PFSK-1 (cell line): ENCODE measurements at regions not wholly inside any gene's neighbourhood (a gene's known extent, or its start where the extent isn't known, plus 50 kb on each side); places are given as distances from the start of the nearest gene placed in this dataset.

Source experiments
- FOXP2 ChIP-seq: optimal IDR thresholded peaks from 2 replicates; pipeline ENCODE3; 2011; ENCODE audit warnings: borderline replicate concordance, control low read depth, inconsistent platforms; ENCODE audit not compliant: insufficient read depth; ENCODE audit errors: extremely low read length, extremely low read depth
- POLR2AphosphoS5 ChIP-seq: IDR thresholded peaks from 2 replicates; pipeline ENCODE4 v1.6.1; 2012; ENCODE audit warnings: low read depth, mild to moderate bottlenecking, control low read depth, low read length, moderate library complexity
- SIN3A ChIP-seq: IDR thresholded peaks from 2 replicates; pipeline ENCODE4 v1.6.1; 2012; ENCODE audit warnings: mild to moderate bottlenecking, low read length, moderate library complexity, borderline replicate concordance; ENCODE audit not compliant: insufficient read depth
- TAF1 ChIP-seq: IDR thresholded peaks from 2 replicates; pipeline ENCODE4 v1.6.1; 2012; ENCODE audit warnings: low read length, control low read depth, borderline replicate concordance; ENCODE audit not compliant: insufficient read depth
- TF ChIP-seq, protein P1 (sequence below), 2 experiments: IDR thresholded peaks; 2 replicates each; pipeline versions ENCODE4 v1.6.1 to v1.8.0; 2011 to 2012; ENCODE audit warnings: low read depth in 2 of 2, low read length in 2 of 2, control low read depth in 1 of 2, inconsistent platforms in 1 of 2, mild to moderate bottlenecking in 1 of 2, moderate library complexity in 1 of 2; ENCODE audit not compliant: insufficient read depth in 1 of 2

DNA sequence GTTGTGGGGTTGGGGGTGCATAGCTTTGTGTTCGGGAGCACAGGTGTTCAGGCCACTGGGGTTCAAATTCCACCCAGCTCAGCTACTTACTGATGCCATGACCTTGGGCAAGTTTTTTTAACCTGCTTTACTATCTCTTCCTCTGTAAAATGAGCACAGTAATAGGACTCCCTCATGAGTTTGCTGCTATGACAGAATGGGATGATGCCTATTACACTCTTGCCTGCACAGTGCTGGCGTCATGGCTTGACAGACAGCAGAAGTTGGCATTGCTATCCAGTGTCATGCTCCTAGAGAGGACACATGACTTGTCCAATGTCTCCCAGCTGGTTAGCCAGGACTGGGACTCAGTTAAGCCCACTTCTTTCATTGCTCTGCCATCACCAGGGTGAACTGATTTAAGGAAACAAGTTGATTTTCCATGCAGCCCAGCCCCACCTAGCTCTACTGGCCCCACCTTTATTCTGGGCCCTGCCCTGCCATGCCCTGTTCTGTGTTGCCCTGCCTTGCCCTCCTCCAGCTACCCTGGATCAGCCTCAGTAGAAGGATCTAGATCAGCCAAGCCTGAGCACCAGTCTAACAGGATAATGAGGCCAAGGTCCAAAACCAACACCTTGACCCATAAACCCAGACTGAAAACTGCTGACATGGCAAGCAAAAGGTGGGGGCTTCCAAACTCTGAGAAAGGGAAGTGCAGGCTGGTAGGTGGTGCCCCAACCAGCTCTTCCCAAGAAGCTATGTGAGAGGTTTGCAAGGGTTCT is 155.8 kb upstream of the ATP11B start:
- no peak for TF ChIP-seq SIN3A
- TF ChIP-seq FOXP2: no peak
- TF ChIP-seq, protein P1, sequence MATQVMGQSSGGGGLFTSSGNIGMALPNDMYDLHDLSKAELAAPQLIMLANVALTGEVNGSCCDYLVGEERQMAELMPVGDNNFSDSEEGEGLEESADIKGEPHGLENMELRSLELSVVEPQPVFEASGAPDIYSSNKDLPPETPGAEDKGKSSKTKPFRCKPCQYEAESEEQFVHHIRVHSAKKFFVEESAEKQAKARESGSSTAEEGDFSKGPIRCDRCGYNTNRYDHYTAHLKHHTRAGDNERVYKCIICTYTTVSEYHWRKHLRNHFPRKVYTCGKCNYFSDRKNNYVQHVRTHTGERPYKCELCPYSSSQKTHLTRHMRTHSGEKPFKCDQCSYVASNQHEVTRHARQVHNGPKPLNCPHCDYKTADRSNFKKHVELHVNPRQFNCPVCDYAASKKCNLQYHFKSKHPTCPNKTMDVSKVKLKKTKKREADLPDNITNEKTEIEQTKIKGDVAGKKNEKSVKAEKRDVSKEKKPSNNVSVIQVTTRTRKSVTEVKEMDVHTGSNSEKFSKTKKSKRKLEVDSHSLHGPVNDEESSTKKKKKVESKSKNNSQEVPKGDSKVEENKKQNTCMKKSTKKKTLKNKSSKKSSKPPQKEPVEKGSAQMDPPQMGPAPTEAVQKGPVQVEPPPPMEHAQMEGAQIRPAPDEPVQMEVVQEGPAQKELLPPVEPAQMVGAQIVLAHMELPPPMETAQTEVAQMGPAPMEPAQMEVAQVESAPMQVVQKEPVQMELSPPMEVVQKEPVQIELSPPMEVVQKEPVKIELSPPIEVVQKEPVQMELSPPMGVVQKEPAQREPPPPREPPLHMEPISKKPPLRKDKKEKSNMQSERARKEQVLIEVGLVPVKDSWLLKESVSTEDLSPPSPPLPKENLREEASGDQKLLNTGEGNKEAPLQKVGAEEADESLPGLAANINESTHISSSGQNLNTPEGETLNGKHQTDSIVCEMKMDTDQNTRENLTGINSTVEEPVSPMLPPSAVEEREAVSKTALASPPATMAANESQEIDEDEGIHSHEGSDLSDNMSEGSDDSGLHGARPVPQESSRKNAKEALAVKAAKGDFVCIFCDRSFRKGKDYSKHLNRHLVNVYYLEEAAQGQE (IDR thresholded peaks at IDR 0.05; ENCODE audit: insufficient read depth in 1 of 2, low read depth in 2 of 2, low read length in 2 of 2): no peak
- no peak for TF ChIP-seq TAF1
- no peak for TF ChIP-seq POLR2AphosphoS5

DNA sequence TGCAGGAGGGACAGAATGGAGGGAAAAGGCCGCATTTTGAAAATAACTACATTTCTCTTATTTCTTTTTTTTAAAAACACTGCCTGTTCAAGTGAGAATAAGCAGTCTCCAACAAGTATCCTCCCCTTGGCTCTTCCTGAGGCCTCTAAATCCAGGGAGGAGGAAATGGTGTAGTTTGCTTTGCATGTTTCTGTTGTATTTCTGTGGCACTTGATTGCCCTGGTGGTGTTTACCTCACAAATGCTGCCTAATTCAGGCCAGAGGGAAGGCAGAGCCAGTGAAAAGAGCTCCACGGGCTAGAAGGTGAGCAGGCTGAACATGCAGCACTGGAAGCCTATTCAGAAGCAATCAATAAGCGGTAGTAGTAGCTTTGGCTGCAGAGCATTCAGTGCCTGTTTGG is 149.3 kb upstream of the ATP11B start:
- TF ChIP-seq SIN3A: no peak
- TF ChIP-seq TAF1: no peak
- TF ChIP-seq, protein P1 (IDR thresholded peaks at IDR 0.05; ENCODE audit: insufficient read depth in 1 of 2, low read depth in 2 of 2, low read length in 2 of 2): no peak
- no peak for TF ChIP-seq POLR2AphosphoS5
- no peak for TF ChIP-seq FOXP2

DNA sequence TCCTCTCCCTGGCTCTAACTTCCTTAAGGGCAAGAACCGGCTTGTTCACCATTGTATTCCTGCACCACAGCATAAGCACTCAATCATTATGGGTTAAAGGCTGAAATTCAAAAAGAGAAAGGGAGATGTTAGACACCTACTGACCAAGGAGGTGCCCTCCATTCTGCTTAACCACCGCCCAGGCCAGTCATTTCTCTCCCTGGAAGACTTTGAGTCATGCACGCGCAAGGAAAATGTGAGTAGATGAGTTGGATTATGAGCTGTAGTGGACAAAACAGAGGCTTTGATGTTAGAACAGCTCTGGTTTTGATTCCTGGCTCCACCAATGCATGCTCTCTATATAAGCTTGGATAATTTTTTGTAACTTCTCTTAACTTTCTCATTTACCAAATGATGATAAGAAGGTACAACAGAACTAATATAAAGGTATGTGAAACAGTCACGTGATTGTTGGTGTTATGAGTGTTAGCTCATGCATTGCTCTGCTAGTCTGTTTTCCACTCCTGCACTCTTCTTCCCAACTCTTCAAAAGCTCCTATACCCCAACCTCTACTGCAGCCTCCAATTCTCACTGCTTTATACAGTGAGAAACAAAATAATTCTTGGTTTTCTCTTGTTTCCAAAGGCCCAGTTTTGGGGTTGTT is 148.4 kb upstream of the ATP11B start:
- TF ChIP-seq FOXP2 (no peak), TAF1 (no peak), SIN3A (no peak), POLR2AphosphoS5 (no peak)
- TF ChIP-seq, protein P1 (IDR thresholded peaks at IDR 0.05; ENCODE audit: insufficient read depth in 1 of 2, low read depth in 2 of 2, low read length in 2 of 2): no peak

DNA sequence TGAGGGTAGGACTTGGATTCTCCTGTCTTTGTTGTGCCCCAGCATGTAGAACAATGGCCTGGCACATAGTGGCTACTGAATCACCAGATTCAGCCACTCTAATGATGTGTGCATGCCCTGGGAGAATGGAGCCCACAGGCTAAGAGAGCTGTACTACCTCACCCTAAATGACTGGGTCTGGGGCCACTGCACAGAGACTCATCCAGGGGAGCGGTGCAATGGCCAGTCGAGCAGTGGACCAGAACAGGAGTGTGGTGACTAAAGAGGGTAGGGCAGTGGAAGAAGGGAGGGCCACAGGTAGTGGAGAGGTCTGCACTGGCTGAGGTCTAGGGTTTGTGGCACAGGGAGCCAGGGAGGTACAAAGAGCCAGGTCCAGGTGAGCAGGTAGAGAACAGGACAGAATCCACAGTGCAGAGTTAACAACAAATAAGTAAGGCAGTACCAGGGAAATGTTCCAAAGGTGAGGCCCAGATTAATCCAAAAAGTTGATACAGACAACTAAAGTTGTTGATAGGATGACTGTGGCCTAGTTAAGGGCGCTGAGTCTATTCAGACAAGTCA is 142.7 kb upstream of the ATP11B start:
- TF ChIP-seq SIN3A: no peak
- TF ChIP-seq, protein P1 (IDR thresholded peaks at IDR 0.05; ENCODE audit: insufficient read depth in 1 of 2, low read depth in 2 of 2, low read length in 2 of 2): no peak
- TF ChIP-seq POLR2AphosphoS5: no peak
- no peak for TF ChIP-seq TAF1
- no peak for TF ChIP-seq FOXP2
